Upper lobe of left lung (tissue), 6 donors: ENCODE measurements at regions not wholly inside any gene's neighbourhood (a gene's known extent, or its start where the extent isn't known, plus 50 kb on each side); places are given as distances from the start of the nearest gene placed in this dataset.
"Not testable (repeated sequence)": the region's sequence is repeated elsewhere in the genome, so short reads cannot be mapped to it uniquely, and the experiment has no call there.

Source experiments
- ATAC-seq, 2 donors: fragments of 200-7000 bp; cut with Tn5 transposase; one replicate each; pipeline ENCODE4 v1.9.1; 2022; ENCODE audit warnings: mild to moderate bottlenecking in 2 of 2, moderate library complexity in 2 of 2; ENCODE audit not compliant: low FRiP score in 2 of 2
- DNase-seq, 2 donors: peaks; one replicate each; pipeline ENCODE4 v3.0.0-alpha.2; 2019 to 2020
- H3K27ac ChIP-seq, 4 donors: fragments of 200-600 bp; sonication (generic); one replicate each; pipeline ENCODE4 v1.5.1; 2016 to 2019
- H3K27me3 ChIP-seq, 4 donors: fragments of 200-600 bp; sonication (generic); one replicate each; pipeline ENCODE4 v1.5.1; 2017 to 2019
- H3K36me3 ChIP-seq, 4 donors: fragments of 200-600 bp; sonication (generic); one replicate each; pipeline ENCODE4 v1.5.1; 2016 to 2019
- H3K4me1 ChIP-seq, 4 donors: fragments of 200-600 bp; sonication (generic); one replicate each; pipeline ENCODE4 v1.5.1; 2018 to 2019
- H3K4me3 ChIP-seq, 4 donors: fragments of 200-600 bp; sonication (generic); one replicate each; pipeline ENCODE4 v1.5.1; 2017 to 2019; ENCODE audit warnings: mild to moderate bottlenecking in 2 of 4, moderate library complexity in 1 of 4
- H3K9me3 ChIP-seq, 4 donors: fragments of 200-600 bp; sonication (generic); one replicate each; pipeline ENCODE4 v1.5.1; 2018 to 2019
- EP300 ChIP-seq, 4 donors: sonication (generic); formaldehyde crosslinking; IDR thresholded peaks; one replicate each; pipeline ENCODE4 v1.5.1; 2017; ENCODE audit warnings: antibody characterized with exemption in 4 of 4, control low read depth in 2 of 4
- POLR2A ChIP-seq, 4 donors: fragments of 450-650 bp; IDR thresholded peaks; one replicate each; pipeline ENCODE4 v1.5.1; 2016 to 2017; ENCODE audit warnings: antibody characterized with exemption in 4 of 4, mild to moderate bottlenecking in 2 of 4
- POLR2AphosphoS5 ChIP-seq, 2 donors: sonication (generic); formaldehyde crosslinking; IDR thresholded peaks; one replicate each; pipeline ENCODE4 v1.5.1; 2017; ENCODE audit warnings: antibody characterized with exemption in 2 of 2
- WGBS, 2 donors: methylation state at CpG; one replicate each; pipeline ENCODE4 v1.1.5; 2017 to 2018; 5-methylcytosine and 5-hydroxymethylcytosine counted together
- TF ChIP-seq, protein P1 (sequence below), 6 experiments: fragments of 450-650 bp in 4 of 6; fragments of 200-600 bp in 2 of 6; sonication (generic) in 2 of 6; IDR thresholded peaks; one replicate each; pipeline ENCODE4 v1.5.1; 2016 to 2019; ENCODE audit warnings: antibody characterized with exemption in 6 of 6
- donor health status: DM: no; HTN: no; CAD: no; lungs with moderate emphysema.
- donor health status: DM: no; HTN: yes; CAD: no; lungs with severe emphysema.

DNA sequence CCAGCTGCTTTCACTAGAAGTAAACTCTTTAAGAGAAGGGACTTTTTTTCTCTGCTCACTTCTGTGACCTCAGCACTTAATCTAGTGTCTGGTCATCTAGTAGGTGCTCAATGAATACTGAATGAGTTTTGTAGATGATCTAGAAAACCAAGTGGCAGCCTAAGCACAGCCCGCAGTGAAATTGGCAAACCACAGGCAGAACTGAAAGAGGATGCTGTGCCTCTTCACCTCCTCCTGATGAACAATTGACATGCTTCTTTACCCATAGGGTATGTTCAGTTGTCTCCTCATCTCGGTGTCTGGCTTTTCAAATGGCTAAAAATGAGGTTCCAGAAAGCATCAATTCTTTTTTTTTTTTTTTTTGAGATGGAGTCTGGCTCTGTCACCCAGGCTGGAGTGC lies 399.5 kb downstream of the RMST start:
- Histone ChIP-seq H3K27ac (no peak overlapping the region), H3K4me1 (no peaks in the 10 kb centered on the region), H3K27me3 (no peaks in the 10 kb centered on the region), H3K9me3 (peaks cover 0 to 3% (median 0%) of the 10 kb centered on the region in 4 donors), H3K36me3 (no peaks in the 10 kb centered on the region), H3K4me3 (no peak overlapping the region)
- no peak for TF ChIP-seq POLR2A (IDR thresholded peaks at IDR 0.05)
- TF ChIP-seq, protein P1, sequence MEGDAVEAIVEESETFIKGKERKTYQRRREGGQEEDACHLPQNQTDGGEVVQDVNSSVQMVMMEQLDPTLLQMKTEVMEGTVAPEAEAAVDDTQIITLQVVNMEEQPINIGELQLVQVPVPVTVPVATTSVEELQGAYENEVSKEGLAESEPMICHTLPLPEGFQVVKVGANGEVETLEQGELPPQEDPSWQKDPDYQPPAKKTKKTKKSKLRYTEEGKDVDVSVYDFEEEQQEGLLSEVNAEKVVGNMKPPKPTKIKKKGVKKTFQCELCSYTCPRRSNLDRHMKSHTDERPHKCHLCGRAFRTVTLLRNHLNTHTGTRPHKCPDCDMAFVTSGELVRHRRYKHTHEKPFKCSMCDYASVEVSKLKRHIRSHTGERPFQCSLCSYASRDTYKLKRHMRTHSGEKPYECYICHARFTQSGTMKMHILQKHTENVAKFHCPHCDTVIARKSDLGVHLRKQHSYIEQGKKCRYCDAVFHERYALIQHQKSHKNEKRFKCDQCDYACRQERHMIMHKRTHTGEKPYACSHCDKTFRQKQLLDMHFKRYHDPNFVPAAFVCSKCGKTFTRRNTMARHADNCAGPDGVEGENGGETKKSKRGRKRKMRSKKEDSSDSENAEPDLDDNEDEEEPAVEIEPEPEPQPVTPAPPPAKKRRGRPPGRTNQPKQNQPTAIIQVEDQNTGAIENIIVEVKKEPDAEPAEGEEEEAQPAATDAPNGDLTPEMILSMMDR (IDR thresholded peaks at IDR 0.05), result no peak
- no peak for TF ChIP-seq POLR2AphosphoS5 (IDR thresholded peaks at IDR 0.05)
- TF ChIP-seq EP300 (IDR thresholded peaks at IDR 0.05), result no peak
- DNase-seq (no peak), ATAC-seq (no peak)
- 73 to 100% methylated on average over 1 to 2 of the region's 2 CpGs for WGBS, 2 donors

DNA sequence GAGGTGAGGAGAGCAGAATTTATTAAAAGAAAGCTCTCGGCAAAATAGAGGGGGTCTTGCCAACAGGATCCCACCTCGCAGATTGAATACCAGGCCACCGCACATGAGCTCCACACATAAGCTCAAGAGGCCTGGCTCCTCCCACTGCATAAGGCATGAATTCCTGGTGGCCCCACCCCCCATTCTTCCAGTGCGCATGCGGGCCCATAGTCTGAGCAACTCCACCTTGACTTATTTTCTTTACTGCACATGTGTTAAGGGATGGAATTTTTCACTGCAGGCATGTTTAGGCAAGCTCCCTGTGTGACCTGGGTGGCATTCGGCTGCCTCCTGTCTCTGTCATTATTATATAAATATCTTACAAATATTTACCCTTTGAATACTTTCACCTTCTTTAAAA lies 412.5 kb downstream of the RMST start:
- TF ChIP-seq, protein P1 (IDR thresholded peaks at IDR 0.05), result no peak
- TF ChIP-seq POLR2A (IDR thresholded peaks at IDR 0.05), result no peak
- TF ChIP-seq EP300 (IDR thresholded peaks at IDR 0.05), result no peak
- no peak for TF ChIP-seq POLR2AphosphoS5 (IDR thresholded peaks at IDR 0.05)
- 62 to 86% methylated on average over 6 of the region's 6 CpGs for whole genome bisulfite sequencing, 2 donors
- ATAC-seq, result no peak
- peak in 1 of 2 donors; percentile 20 for DNase-seq
- Histone ChIP-seq H3K4me1 (no peaks in the 10 kb centered on the region), H3K9me3 (no peaks in the 10 kb centered on the region), H3K4me3 (no peak overlapping the region), H3K36me3 (no peaks in the 10 kb centered on the region), H3K27me3 (no peaks in the 10 kb centered on the region), H3K27ac (no peak overlapping the region)

DNA sequence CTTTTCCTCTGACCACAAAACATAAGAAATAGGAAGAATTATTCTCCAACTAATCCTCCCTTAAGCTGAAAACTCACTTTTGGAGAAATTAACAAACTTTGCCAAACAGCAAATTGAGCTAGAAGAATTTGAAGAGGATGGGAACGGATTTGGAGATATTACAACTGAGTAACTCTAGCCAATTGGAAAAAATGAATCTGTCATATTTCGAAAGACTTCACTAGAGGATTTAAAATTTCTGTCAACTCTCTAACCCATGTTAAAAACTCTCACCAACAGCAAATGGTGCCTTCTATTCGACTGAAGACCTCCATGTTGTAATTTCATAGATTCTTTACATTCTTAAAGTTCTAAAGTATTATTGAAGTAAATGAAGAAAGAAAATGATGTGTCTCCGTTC lies 414.2 kb downstream of the RMST start:
- H3K9me3 ChIP-seq, result no peaks in the 10 kb centered on the region
- H3K36me3 ChIP-seq, result no peaks in the 10 kb centered on the region
- TF ChIP-seq EP300 (IDR thresholded peaks at IDR 0.05), result no peak
- no peak for ATAC-seq
- no peaks in the 10 kb centered on the region for H3K4me1 ChIP-seq
- WGBS, 2 donors, result 57 to 62% methylated on average over 4 of the region's 4 CpGs
- H3K27ac ChIP-seq, result no peak overlapping the region
- no peak overlapping the region for H3K4me3 ChIP-seq
- no peak for DNase-seq
- H3K27me3 ChIP-seq, result no peaks in the 10 kb centered on the region

DNA sequence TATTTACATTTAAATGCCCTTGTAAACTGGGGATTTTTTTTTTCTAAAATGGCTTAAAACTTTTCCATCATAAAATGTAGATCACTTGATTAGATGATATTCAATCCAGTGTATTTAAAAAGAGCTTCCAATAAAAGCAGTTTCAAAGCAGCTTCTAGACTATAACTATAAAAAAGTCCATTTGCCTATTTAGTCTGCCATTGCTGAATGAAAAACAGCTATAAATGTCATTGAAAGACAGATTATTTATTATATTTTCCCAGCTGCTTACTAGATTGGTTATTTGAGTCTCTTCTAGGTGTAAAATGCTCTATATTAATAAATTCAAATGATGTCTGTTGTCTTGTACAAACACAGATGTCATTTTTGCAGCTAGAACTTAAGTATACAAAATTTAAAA lies 414.8 kb downstream of the RMST start:
- no peaks in the 10 kb centered on the region for H3K36me3 ChIP-seq
- H3K4me1 ChIP-seq, result no peaks in the 10 kb centered on the region
- ATAC-seq (no peak), DNase-seq (no peak)
- H3K9me3 ChIP-seq, result no peaks in the 10 kb centered on the region
- H3K27ac ChIP-seq, result no peak overlapping the region
- no peak for TF ChIP-seq POLR2A (IDR thresholded peaks at IDR 0.05)
- no peak for TF ChIP-seq EP300 (IDR thresholded peaks at IDR 0.05)
- TF ChIP-seq POLR2AphosphoS5 (IDR thresholded peaks at IDR 0.05), result no peak
- TF ChIP-seq, protein P1 (IDR thresholded peaks at IDR 0.05), result no peak
- no peaks in the 10 kb centered on the region for H3K27me3 ChIP-seq
- H3K4me3 ChIP-seq, result no peak overlapping the region

DNA sequence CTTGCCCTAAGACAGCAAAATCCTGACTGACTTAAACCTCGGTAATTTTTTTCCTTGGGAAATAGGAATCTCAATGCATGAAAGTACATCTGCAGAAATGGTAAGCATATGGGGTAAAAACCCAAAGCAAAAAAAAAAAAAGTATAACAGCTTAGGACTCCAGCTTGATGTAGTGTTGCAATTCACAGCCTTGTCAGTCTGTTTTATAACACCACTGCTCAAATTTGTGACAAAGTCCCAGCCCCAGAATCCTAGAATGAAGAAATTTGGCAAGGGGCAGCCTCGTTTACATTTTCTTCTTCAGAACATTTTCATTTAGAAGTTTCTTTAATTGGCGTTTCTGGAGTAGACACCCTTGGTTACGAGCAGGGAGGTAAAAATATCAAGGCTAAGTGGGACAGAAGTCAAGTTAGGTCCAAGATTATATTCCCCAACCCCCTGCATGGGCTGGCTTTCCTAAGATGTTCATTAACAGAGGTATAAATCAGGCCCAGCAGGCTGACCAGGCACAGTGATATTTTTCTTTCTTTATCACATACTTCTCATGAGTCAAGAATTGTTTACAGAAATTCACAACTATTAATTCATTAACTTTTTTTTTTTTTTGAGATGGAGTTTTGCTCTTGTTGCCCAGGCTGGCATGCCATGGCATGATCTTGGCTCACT lies 424.0 kb downstream of the RMST start:
- Histone ChIP-seq H3K4me3 (no peak overlapping the region), H3K27me3 (no peaks in the 10 kb centered on the region), H3K27ac (no peak overlapping the region), H3K36me3 (no peaks in the 10 kb centered on the region), H3K4me1 (no peaks in the 10 kb centered on the region), H3K9me3 (no peaks in the 10 kb centered on the region)
- no peak for ATAC-seq
- 72 to 73% methylated on average over 4 of the region's 4 CpGs for WGBS, 2 donors
- no peak for TF ChIP-seq POLR2A (IDR thresholded peaks at IDR 0.05)
- TF ChIP-seq, protein P1 (IDR thresholded peaks at IDR 0.05), result no peak
- no peak for TF ChIP-seq POLR2AphosphoS5 (IDR thresholded peaks at IDR 0.05)
- TF ChIP-seq EP300 (IDR thresholded peaks at IDR 0.05), result no peak
- no peak for DNase-seq

DNA sequence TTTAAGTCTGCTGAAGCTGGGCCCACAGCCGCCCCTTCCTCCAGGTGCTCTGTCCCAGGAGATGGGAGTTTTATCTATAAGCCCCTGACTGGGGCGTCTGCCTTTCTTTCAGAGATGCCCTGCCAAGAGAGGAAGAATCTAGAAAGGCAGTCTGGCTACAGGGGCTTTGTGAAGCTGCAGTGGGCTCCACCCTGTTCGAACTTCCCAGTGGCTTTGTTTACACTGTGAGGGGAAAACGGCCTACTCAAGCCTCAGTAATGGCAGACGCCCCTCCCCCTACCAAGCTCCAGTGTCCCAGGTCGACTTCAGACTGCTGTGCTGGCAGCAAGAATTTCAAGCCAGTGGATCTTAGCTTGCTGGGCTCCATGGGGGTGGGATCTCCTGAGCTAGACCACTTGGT lies 435.3 kb downstream of the RMST start:
- ATAC-seq, H3K4me1 ChIP-seq, H3K4me3 ChIP-seq, H3K27me3 ChIP-seq, H3K27ac ChIP-seq, H3K9me3 ChIP-seq, DNase-seq, H3K36me3 ChIP-seq: not testable (repeated sequence)
- WGBS, 2 donors, result 23 to 32% methylated on average over 4 to 6 of the region's 6 CpGs
